AG10803 (cell line): ENCODE measurements at regions not wholly inside any gene's neighbourhood (a gene's known extent, or its start where the extent isn't known, plus 50 kb on each side); places are given as distances from the start of the nearest gene placed in this dataset.

Experiments used
- DNase-seq: peaks from one replicate; pipeline ENCODE4 v3.0.0; 2010; ENCODE audit warnings: low read depth
- H3K4me3 ChIP-seq: 2 replicates; pipeline ENCODE4 v1.5.1; 2011; ENCODE audit warnings: mild to moderate bottlenecking, low read length, control low read depth
- CTCF ChIP-seq: conservative IDR thresholded peaks from 2 replicates; pipeline ENCODE4 v1.5.1; 2011; ENCODE audit warnings: mild to moderate bottlenecking, low read length, control low read depth, inconsistent platforms

GRCh38 chr7:156020566-156020965, 208.3 kb upstream of the SHH start:
- DNase-seq: no peak
- TF ChIP-seq CTCF: no peak
- H3K4me3 ChIP-seq: no peak overlapping the region

GRCh38 chr7:156019776-156020565, 207.7 kb upstream of the SHH start:
- H3K4me3 ChIP-seq: no peak overlapping the region
- no peak for DNase-seq
- no peak for TF ChIP-seq CTCF

- DNase-seq: no peak
- no peak for TF ChIP-seq CTCF
- H3K4me3 ChIP-seq: no peak overlapping the region
These were observed 207.0 kb upstream of the SHH start for GRCh38 chr7:156019308-156019707.

- no peak for TF ChIP-seq CTCF
- no peak overlapping the region for H3K4me3 ChIP-seq
These were observed 205.8 kb upstream of the SHH start for GRCh38 chr7:156017916-156018700.

GRCh38 chr7:156017431-156017830, 205.2 kb upstream of the SHH start:
- TF ChIP-seq CTCF: no peak
- H3K4me3 ChIP-seq: no peak overlapping the region
- no peak for DNase-seq

More at GRCh38 chr7:156017916-156018700, 205.8 kb upstream of the SHH start:
- no peak for DNase-seq

GRCh38 chr7:156015237-156016020, 203.2 kb upstream of the SHH start:
- DNase-seq: no peak
- no peak for TF ChIP-seq CTCF
- H3K4me3 ChIP-seq: no peak overlapping the region
